Right atrium auricular region (tissue), 2 donors: ENCODE measurements at regions not wholly inside any gene's neighbourhood (a gene's known extent, or its start where the extent isn't known, plus 50 kb on each side); places are given as distances from the start of the nearest gene placed in this dataset.

Experiments used
- DNase-seq: peaks from one replicate; pipeline ENCODE4 v3.0.0-alpha.2; 2019; ENCODE audit warnings: low spot score
- H3K27ac ChIP-seq, 2 donors: fragments of 200-600 bp; sonication (generic); 1 replicate in 1 of 2; 2 replicates in 1 of 2; pipeline ENCODE4 v1.5.1; 2016 to 2019
- H3K27me3 ChIP-seq, 2 donors: fragments of 200-600 bp; sonication (generic); one replicate each; pipeline versions ENCODE4 v1.5.1 to v1.6.0; 2017 to 2019
- H3K36me3 ChIP-seq: fragments of 200-600 bp; sonication (generic); one replicate; pipeline ENCODE4 v1.5.1; 2016
- H3K4me1 ChIP-seq, 2 donors: fragments of 200-600 bp; sonication (generic); one replicate each; pipeline versions ENCODE4 v1.5.1 to v1.6.0; 2017 to 2019
- H3K4me3 ChIP-seq, 2 donors: fragments of 200-600 bp; sonication (generic); 1 replicate in 1 of 2; 2 replicates in 1 of 2; pipeline ENCODE4 v1.5.1; 2017 to 2019; ENCODE audit warnings: mild to moderate bottlenecking in 1 of 2, moderate library complexity in 1 of 2
- H3K9me3 ChIP-seq, 2 donors: fragments of 200-600 bp; sonication (generic); one replicate each; pipeline ENCODE4 v1.5.1; 2019
- TF ChIP-seq, protein P1 (sequence below), 2 donors: fragments of 200-600 bp; sonication (generic); IDR thresholded peaks; one replicate each; pipeline ENCODE4 v1.5.1; 2019; ENCODE audit warnings: antibody characterized with exemption in 2 of 2

DNA sequence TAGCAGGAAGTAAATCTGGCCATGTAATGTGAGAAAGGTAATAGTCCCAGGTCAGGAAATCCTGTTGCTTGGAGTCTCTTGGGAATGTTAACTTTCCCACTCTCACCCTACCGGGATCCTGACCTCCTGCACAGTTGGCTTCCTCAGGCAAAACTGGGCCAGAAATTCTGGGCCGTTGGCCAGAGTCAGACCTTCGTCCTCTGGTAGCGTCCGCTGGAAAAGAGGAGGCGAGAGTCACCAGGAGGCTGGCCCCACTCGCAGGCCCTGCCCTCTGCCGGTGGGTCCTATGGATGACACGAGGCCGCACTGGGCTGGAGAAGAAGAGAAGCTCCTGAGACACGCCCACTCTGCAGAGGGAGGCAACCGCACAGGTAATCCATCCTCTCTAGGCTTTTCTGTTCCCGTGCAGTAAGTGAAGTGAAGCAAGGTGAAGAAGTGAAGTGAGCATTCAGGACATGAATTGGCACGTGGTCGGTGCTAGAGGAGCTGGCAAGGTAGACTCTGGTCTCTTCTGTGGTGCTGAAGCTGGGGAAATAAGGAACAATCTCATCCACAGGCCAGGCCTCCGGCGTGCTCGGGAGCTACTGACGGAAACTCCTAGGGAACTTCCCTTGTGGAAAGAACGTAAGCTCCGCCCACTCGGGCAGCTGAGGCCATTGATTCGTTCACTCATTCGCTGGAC, 182.7 kb upstream of the GLI2 start:
- peak overlapping the region in 1 of 2 donors; percentile 63 for H3K27ac ChIP-seq
- no peaks in the 10 kb centered on the region for H3K36me3 ChIP-seq
- peak; percentile 91 for DNase-seq
- peaks cover 0 to 51% of the 10 kb centered on the region in 2 donors for H3K4me1 ChIP-seq
- H3K27me3 ChIP-seq = no peaks in the 10 kb centered on the region
- H3K4me3 ChIP-seq = no peak overlapping the region
- no peaks in the 10 kb centered on the region for H3K9me3 ChIP-seq
- TF ChIP-seq, protein P1, sequence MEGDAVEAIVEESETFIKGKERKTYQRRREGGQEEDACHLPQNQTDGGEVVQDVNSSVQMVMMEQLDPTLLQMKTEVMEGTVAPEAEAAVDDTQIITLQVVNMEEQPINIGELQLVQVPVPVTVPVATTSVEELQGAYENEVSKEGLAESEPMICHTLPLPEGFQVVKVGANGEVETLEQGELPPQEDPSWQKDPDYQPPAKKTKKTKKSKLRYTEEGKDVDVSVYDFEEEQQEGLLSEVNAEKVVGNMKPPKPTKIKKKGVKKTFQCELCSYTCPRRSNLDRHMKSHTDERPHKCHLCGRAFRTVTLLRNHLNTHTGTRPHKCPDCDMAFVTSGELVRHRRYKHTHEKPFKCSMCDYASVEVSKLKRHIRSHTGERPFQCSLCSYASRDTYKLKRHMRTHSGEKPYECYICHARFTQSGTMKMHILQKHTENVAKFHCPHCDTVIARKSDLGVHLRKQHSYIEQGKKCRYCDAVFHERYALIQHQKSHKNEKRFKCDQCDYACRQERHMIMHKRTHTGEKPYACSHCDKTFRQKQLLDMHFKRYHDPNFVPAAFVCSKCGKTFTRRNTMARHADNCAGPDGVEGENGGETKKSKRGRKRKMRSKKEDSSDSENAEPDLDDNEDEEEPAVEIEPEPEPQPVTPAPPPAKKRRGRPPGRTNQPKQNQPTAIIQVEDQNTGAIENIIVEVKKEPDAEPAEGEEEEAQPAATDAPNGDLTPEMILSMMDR (IDR thresholded peaks at IDR 0.05) = peak; percentile 74 to 86

DNA sequence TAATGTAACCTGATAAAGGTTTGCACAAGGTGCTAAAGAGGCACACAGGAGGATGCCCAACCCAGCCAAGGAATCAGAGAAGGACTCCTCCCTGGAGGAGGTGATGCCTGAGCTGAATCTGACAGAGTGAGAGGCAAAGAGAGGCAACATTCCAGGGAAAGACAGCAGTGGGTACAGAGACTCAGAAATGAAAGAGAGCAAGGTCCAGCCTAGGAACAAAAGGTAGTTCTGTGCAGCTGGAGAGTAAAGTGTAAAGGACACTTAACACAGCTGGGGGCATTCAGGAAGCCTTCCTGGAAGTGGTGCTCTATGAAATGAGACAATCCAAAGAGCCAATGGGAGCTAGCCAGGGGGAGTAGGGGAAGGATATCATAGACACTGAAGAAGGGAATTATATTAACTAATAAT, 181.0 kb upstream of the GLI2 start:
- Histone ChIP-seq H3K4me3 (no peak overlapping the region), H3K27me3 (no peaks in the 10 kb centered on the region), H3K36me3 (no peaks in the 10 kb centered on the region), H3K27ac (no peak overlapping the region), H3K4me1 (peaks cover 0 to 37% of the 10 kb centered on the region in 2 donors), H3K9me3 (no peaks in the 10 kb centered on the region)
- no peak for DNase-seq
- TF ChIP-seq, protein P1 (IDR thresholded peaks at IDR 0.05) = no peak

DNA sequence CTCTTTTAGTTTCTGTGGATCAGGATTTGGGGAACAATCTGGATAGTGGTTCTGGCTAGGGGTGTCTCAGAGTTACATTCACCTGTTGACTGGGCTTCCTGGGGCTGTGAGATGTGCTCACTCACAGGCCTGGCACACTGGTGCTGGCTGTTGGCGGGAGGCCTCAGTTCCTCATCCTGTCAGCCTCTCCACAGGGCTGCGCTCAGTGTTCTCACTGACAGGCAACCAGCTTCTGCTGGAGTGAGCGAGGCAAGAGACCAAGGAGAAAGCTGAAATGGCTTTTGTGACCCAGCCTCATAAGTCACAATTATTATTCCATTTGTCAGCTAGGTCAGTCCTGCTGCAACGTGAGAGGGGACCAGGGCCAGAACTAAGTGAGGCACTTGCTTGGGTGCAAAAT, 180.6 kb upstream of the GLI2 start:
- no peaks in the 10 kb centered on the region for H3K9me3 ChIP-seq
- H3K27me3 ChIP-seq = no peaks in the 10 kb centered on the region
- H3K4me3 ChIP-seq = no peak overlapping the region
- no peaks in the 10 kb centered on the region for H3K36me3 ChIP-seq
- H3K27ac ChIP-seq = no peak overlapping the region
- DNase-seq = no peak
- TF ChIP-seq, protein P1 (IDR thresholded peaks at IDR 0.05) = no peak
- peaks cover 0 to 35% of the 10 kb centered on the region in 2 donors for H3K4me1 ChIP-seq

DNA sequence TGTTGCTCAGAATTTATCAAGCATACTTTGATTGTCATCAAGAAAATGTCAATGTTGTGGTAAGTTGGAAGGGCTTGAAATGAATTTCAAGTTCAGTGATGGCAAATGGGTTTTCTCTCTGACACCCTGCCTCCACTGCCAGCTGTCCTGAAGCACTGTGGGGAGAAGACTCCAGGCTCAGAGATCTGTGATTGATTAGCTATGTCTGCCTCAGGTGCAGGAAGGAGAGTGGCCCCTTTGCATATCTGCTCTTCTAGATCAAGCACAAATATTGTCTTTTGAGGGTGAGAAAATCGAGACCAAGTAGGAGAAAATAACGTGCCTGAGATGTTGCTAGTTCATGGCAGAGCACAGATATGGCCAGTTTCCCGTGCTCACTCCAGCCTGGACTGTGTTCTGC, 178.8 kb upstream of the GLI2 start:
- Histone ChIP-seq H3K4me3 (no peak overlapping the region), H3K36me3 (no peaks in the 10 kb centered on the region), H3K4me1 (peaks cover 0 to 17% of the 10 kb centered on the region in 2 donors), H3K27me3 (no peaks in the 10 kb centered on the region), H3K9me3 (no peaks in the 10 kb centered on the region), H3K27ac (no peak overlapping the region)
- no peak for DNase-seq
- TF ChIP-seq, protein P1 (IDR thresholded peaks at IDR 0.05) = no peak

DNA sequence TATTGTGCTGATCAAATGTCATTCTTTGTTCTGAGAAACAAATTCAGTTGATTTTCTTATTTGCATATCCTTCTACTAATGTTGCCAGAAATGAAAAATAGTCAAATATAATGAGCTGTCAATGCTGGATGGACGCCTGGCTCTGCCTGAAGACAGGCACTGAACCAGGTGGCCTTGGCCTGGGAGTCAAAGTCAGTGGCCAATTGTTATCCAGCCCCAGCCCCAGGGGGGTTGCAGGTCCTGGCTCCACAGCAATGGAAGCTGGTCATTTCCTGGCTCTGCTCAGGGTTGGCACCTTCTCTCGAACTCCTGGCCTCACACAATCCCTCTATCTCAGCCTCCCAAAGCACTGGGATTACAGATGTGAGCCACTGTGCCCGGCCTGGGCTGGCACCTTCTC, 176.8 kb upstream of the GLI2 start:
- TF ChIP-seq, protein P1 (IDR thresholded peaks at IDR 0.05) = no peak
- H3K4me3 ChIP-seq = no peak overlapping the region
- no peaks in the 10 kb centered on the region for H3K9me3 ChIP-seq
- DNase-seq = no peak
- H3K27me3 ChIP-seq = no peaks in the 10 kb centered on the region
- H3K4me1 ChIP-seq = no peaks in the 10 kb centered on the region
- no peaks in the 10 kb centered on the region for H3K36me3 ChIP-seq
- no peak overlapping the region for H3K27ac ChIP-seq

DNA sequence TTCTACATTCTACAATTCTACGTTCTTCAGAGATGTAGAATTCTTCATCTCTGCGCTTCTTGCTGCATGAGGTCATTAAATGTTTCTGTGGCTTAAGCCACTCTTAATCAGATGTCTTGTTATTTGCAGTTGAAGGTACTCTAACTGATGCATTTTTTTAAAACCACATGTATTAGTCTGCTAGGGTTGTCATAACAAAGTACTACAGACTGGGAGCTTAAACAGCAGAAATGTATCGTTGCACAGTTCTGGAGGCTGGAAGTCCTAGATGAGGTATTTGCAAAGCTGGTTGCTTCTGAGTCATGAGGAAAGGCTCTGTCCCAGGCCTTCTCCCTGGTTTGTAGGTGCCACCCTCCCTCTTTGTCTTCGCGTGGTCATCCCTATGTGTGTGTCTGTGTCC, 176.3 kb upstream of the GLI2 start:
- no peaks in the 10 kb centered on the region for H3K36me3 ChIP-seq
- H3K27ac ChIP-seq = no peak overlapping the region
- no peaks in the 10 kb centered on the region for H3K9me3 ChIP-seq
- H3K4me3 ChIP-seq = no peak overlapping the region
- DNase-seq = no peak
- peaks cover 0 to 4% of the 10 kb centered on the region in 2 donors for H3K4me1 ChIP-seq
- TF ChIP-seq, protein P1 (IDR thresholded peaks at IDR 0.05) = no peak
- no peaks in the 10 kb centered on the region for H3K27me3 ChIP-seq
